ENCODE measurements at regions not wholly inside any gene's neighbourhood (a gene's known extent, or its start where the extent isn't known, plus 50 kb on each side); places are given as distances from the start of the nearest gene placed in this dataset.

- TF ChIP-seq CTCF (IDR thresholded peaks at IDR 0.05): no peak
Observed at GRCh38 chr9:26768145-26768544, 124.5 kb downstream of the CAAP1 start.

GRCh38 chr9:26760675-26761074 lies 131.9 kb downstream of the CAAP1 start:
- TF ChIP-seq CTCF (IDR thresholded peaks at IDR 0.05): no peak

GRCh38 chr9:26758655-26759054 lies 133.9 kb downstream of the CAAP1 start:
- TF ChIP-seq CTCF (IDR thresholded peaks at IDR 0.05): no peak

- no peak for TF ChIP-seq CTCF (IDR thresholded peaks at IDR 0.05)
Observed at GRCh38 chr9:26756881-26757280, 135.7 kb downstream of the CAAP1 start.

- TF ChIP-seq CTCF (IDR thresholded peaks at IDR 0.05): no peak
Observed at GRCh38 chr9:26755476-26755875, 137.1 kb downstream of the CAAP1 start.

GRCh38 chr9:26754509-26755164 lies 138.0 kb downstream of the CAAP1 start:
- no peak for TF ChIP-seq CTCF (IDR thresholded peaks at IDR 0.05)

- no peak for TF ChIP-seq CTCF (IDR thresholded peaks at IDR 0.05)
Observed at GRCh38 chr9:26753971-26754370, 138.6 kb downstream of the CAAP1 start.

GRCh38 chr9:26750162-26750561 lies 142.4 kb downstream of the CAAP1 start:
- TF ChIP-seq CTCF (IDR thresholded peaks at IDR 0.05): no peak
